ENCODE measurements at regions not wholly inside any gene's neighbourhood (a gene's known extent, or its start where the extent isn't known, plus 50 kb on each side); places are given as distances from the start of the nearest gene placed in this dataset.
"Not testable (repeated sequence)": the region's sequence is repeated elsewhere in the genome, so short reads cannot be mapped to it uniquely, and the experiment has no call there.

GRCh38 chrX:120752431-120753082 lies 122.7 kb upstream of the C1GALT1C1 start:
- no peak for DNase-seq (ENCODE audit: low spot score)

- DNase-seq (ENCODE audit: low spot score) = no peak
Measured at GRCh38 chrX:120751683-120752082, 121.8 kb upstream of the C1GALT1C1 start.

- no peak for DNase-seq (ENCODE audit: low spot score)
Measured at GRCh38 chrX:120750381-120750780, 120.5 kb upstream of the C1GALT1C1 start.

GRCh38 chrX:120749141-120749846 lies 119.4 kb upstream of the C1GALT1C1 start:
- no peak for DNase-seq (ENCODE audit: low spot score)

- no peak for DNase-seq (ENCODE audit: low spot score)
Measured at GRCh38 chrX:120746153-120746552, 116.3 kb upstream of the C1GALT1C1 start.

GRCh38 chrX:120742946-120743665 lies 113.3 kb upstream of the C1GALT1C1 start:
- no peak for DNase-seq (ENCODE audit: low spot score)

GRCh38 chrX:120741452-120741851 lies 111.6 kb upstream of the C1GALT1C1 start:
- DNase-seq (ENCODE audit: low spot score) = no peak

- DNase-seq (ENCODE audit: low spot score) = no peak
Measured at GRCh38 chrX:120740072-120740471, 110.2 kb upstream of the C1GALT1C1 start.

- DNase-seq (ENCODE audit: low spot score) = no peak
Measured at GRCh38 chrX:120739300-120739699, 109.4 kb upstream of the C1GALT1C1 start.

- DNase-seq (ENCODE audit: low spot score) = no peak
Measured at GRCh38 chrX:120736989-120737388, 107.1 kb upstream of the C1GALT1C1 start.

- DNase-seq (ENCODE audit: low spot score) = no peak
Measured at GRCh38 chrX:120735966-120736365, 106.1 kb upstream of the C1GALT1C1 start.

GRCh38 chrX:120732879-120733278 lies 103.0 kb upstream of the C1GALT1C1 start:
- DNase-seq (ENCODE audit: low spot score) = no peak

GRCh38 chrX:120732461-120732860 lies 102.6 kb upstream of the C1GALT1C1 start:
- DNase-seq (ENCODE audit: low spot score) = no peak

GRCh38 chrX:120731386-120731785 lies 101.5 kb upstream of the C1GALT1C1 start:
- DNase-seq (ENCODE audit: low spot score) = no peak

GRCh38 chrX:120729506-120730255 lies 99.8 kb upstream of the C1GALT1C1 start:
- not testable (repeated sequence) for DNase-seq (ENCODE audit: low spot score)

- no peak for DNase-seq (ENCODE audit: low spot score)
Measured at GRCh38 chrX:120727911-120728310, 98.1 kb upstream of the C1GALT1C1 start.

GRCh38 chrX:120727452-120727851 lies 97.6 kb upstream of the C1GALT1C1 start:
- no peak for DNase-seq (ENCODE audit: low spot score)

- no peak for DNase-seq (ENCODE audit: low spot score)
Measured at GRCh38 chrX:120726294-120726693, 96.4 kb upstream of the C1GALT1C1 start.

GRCh38 chrX:120725874-120726273 lies 96.0 kb upstream of the C1GALT1C1 start:
- DNase-seq (ENCODE audit: low spot score) = no peak

GRCh38 chrX:120719622-120720021 lies 89.8 kb upstream of the C1GALT1C1 start:
- no peak for DNase-seq (ENCODE audit: low spot score)

GRCh38 chrX:120718969-120719368 lies 89.1 kb upstream of the C1GALT1C1 start:
- DNase-seq (ENCODE audit: low spot score) = no peak

GRCh38 chrX:120702337-120702736 lies 72.5 kb upstream of the C1GALT1C1 start:
- not testable (repeated sequence) for DNase-seq (ENCODE audit: low spot score)

Data from AG08395 (cell line).